ENCODE measurements at regions not wholly inside any gene's neighbourhood (a gene's known extent, or its start where the extent isn't known, plus 50 kb on each side); places are given as distances from the start of the nearest gene placed in this dataset.
"Not testable (repeated sequence)": the region's sequence is repeated elsewhere in the genome, so short reads cannot be mapped to it uniquely, and the experiment has no call there.

GRCh38 chrX:128436397-128437103 lies 384.3 kb upstream of the ACTRT1 start:
- DNase-seq (ENCODE audit: extremely low read depth, low read depth, low spot score), result no peak

GRCh38 chrX:128425546-128425945 lies 373.3 kb upstream of the ACTRT1 start:
- no peak for DNase-seq (ENCODE audit: extremely low read depth, low read depth, low spot score)

GRCh38 chrX:128408842-128409241 lies 356.6 kb upstream of the ACTRT1 start:
- no peak for DNase-seq (ENCODE audit: extremely low read depth, low read depth, low spot score)

GRCh38 chrX:128396601-128397000 lies 344.4 kb upstream of the ACTRT1 start:
- no peak for DNase-seq (ENCODE audit: extremely low read depth, low read depth, low spot score)

- DNase-seq (ENCODE audit: extremely low read depth, low read depth, low spot score), result not testable (repeated sequence)
These were observed 331.6 kb upstream of the ACTRT1 start for GRCh38 chrX:128383846-128384245.

GRCh38 chrX:128365492-128365891 lies 313.3 kb upstream of the ACTRT1 start:
- no peak for DNase-seq (ENCODE audit: extremely low read depth, low read depth, low spot score)

- no peak for DNase-seq (ENCODE audit: extremely low read depth, low read depth, low spot score)
These were observed 283.5 kb upstream of the ACTRT1 start for GRCh38 chrX:128335671-128336070.

GRCh38 chrX:128334821-128335220 lies 282.6 kb upstream of the ACTRT1 start:
- DNase-seq (ENCODE audit: extremely low read depth, low read depth, low spot score), result no peak

- no peak for DNase-seq (ENCODE audit: extremely low read depth, low read depth, low spot score)
These were observed 258.7 kb upstream of the ACTRT1 start for GRCh38 chrX:128310912-128311311.

- no peak for DNase-seq (ENCODE audit: extremely low read depth, low read depth, low spot score)
These were observed 257.1 kb upstream of the ACTRT1 start for GRCh38 chrX:128309311-128309710.

- no peak for DNase-seq (ENCODE audit: extremely low read depth, low read depth, low spot score)
These were observed 242.0 kb upstream of the ACTRT1 start for GRCh38 chrX:128294198-128294597.

- no peak for DNase-seq (ENCODE audit: extremely low read depth, low read depth, low spot score)
These were observed 235.5 kb upstream of the ACTRT1 start for GRCh38 chrX:128287693-128288092.

GRCh38 chrX:128250621-128251020 lies 198.4 kb upstream of the ACTRT1 start:
- DNase-seq (ENCODE audit: extremely low read depth, low read depth, low spot score), result no peak

- no peak for DNase-seq (ENCODE audit: extremely low read depth, low read depth, low spot score)
These were observed 164.2 kb upstream of the ACTRT1 start for GRCh38 chrX:128216364-128216763.

GRCh38 chrX:128165884-128166408 lies 113.7 kb upstream of the ACTRT1 start:
- DNase-seq (ENCODE audit: extremely low read depth, low read depth, low spot score), result no peak

- no peak for DNase-seq (ENCODE audit: extremely low read depth, low read depth, low spot score)
These were observed 104.0 kb upstream of the ACTRT1 start for GRCh38 chrX:128156204-128156603.

- no peak for DNase-seq (ENCODE audit: extremely low read depth, low read depth, low spot score)
These were observed 90.5 kb upstream of the ACTRT1 start for GRCh38 chrX:128142745-128143144.

GRCh38 chrX:128106630-128107029 lies 54.4 kb upstream of the ACTRT1 start:
- DNase-seq (ENCODE audit: extremely low read depth, low read depth, low spot score), result no peak

GRCh38 chrX:128105659-128106058 lies 53.5 kb upstream of the ACTRT1 start:
- no peak for DNase-seq (ENCODE audit: extremely low read depth, low read depth, low spot score)
